OCI-LY1 (cell line): ENCODE measurements at regions not wholly inside any gene's neighbourhood (a gene's known extent, or its start where the extent isn't known, plus 50 kb on each side); places are given as distances from the start of the nearest gene placed in this dataset.

Experiments used
- EZH2 ChIP-seq: fragments of 200-600 bp; sonication (generic), shearing (Covaris generic); IDR thresholded peaks from 2 replicates; pipeline ENCODE4 v1.8.0; 2017; ENCODE audit warnings: borderline replicate concordance, mixed run types, mild to moderate bottlenecking, antibody characterized with exemption, low read length, moderate library complexity, mixed read lengths
- TF ChIP-seq, protein P1 (sequence below): fragments of 200-600 bp; sonication (generic), shearing (Covaris generic); IDR thresholded peaks from 2 replicates; pipeline ENCODE4 v1.5.1; 2017; ENCODE audit warnings: mild to moderate bottlenecking, antibody characterized with exemption, low read length, moderate library complexity, mixed read lengths

DNA sequence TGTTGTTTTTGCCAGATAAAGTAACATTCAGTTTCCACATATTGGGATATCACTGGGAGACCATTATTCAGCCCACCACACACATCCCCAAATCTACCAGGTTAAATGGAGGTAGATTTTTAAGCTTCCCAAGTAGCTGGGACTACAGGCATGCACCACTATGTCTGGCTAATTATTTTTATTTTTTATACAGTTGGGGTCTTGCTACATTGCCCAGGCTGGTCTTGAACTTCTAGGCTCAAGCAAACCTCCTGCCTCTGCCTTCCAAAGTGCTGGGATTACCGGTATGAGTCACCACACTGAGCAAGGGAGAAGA, 96.6 kb upstream of the CHD2 start:
- TF ChIP-seq, protein P1, sequence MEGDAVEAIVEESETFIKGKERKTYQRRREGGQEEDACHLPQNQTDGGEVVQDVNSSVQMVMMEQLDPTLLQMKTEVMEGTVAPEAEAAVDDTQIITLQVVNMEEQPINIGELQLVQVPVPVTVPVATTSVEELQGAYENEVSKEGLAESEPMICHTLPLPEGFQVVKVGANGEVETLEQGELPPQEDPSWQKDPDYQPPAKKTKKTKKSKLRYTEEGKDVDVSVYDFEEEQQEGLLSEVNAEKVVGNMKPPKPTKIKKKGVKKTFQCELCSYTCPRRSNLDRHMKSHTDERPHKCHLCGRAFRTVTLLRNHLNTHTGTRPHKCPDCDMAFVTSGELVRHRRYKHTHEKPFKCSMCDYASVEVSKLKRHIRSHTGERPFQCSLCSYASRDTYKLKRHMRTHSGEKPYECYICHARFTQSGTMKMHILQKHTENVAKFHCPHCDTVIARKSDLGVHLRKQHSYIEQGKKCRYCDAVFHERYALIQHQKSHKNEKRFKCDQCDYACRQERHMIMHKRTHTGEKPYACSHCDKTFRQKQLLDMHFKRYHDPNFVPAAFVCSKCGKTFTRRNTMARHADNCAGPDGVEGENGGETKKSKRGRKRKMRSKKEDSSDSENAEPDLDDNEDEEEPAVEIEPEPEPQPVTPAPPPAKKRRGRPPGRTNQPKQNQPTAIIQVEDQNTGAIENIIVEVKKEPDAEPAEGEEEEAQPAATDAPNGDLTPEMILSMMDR, result no peak
- TF ChIP-seq EZH2, result no peak
